T-helper 2 cell treated with Interferon-gamma antibody and Interleukin-4, amounts not matched to agents 5 μg/mL and 100 μg/mL, for 36 hours (primary cell): ENCODE measurements at regions not wholly inside any gene's neighbourhood (a gene's known extent, or its start where the extent isn't known, plus 50 kb on each side); places are given as distances from the start of the nearest gene placed in this dataset.
"Not testable (repeated sequence)": the region's sequence is repeated elsewhere in the genome, so short reads cannot be mapped to it uniquely, and the experiment has no call there.

Source experiments
- DNase-seq: peaks from one replicate; pipeline ENCODE4 v3.0.0; 2021; ENCODE audit warnings: low spot score
- H3K27ac Mint-ChIP-seq: one replicate; pipeline ENCODE4 v1.8.0; 2021; ENCODE audit warnings: mild to moderate bottlenecking, mixed read lengths
- H3K27me3 Mint-ChIP-seq: one replicate; pipeline ENCODE4 v1.8.0; 2021; ENCODE audit warnings: low read depth, mixed read lengths
- H3K36me3 Mint-ChIP-seq: one replicate; pipeline ENCODE4 v1.8.0; 2021; ENCODE audit warnings: low read depth, mixed read lengths
- H3K4me1 Mint-ChIP-seq: one replicate; pipeline ENCODE4 v1.8.0; 2021; ENCODE audit warnings: low read depth, mixed read lengths
- H3K4me3 Mint-ChIP-seq: one replicate; pipeline ENCODE4 v1.8.0; 2022; ENCODE audit warnings: mild to moderate bottlenecking, moderate library complexity, mixed read lengths
- H3K9me3 Mint-ChIP-seq: one replicate; pipeline ENCODE4 v1.8.0; 2021; ENCODE audit warnings: mixed read lengths

DNA sequence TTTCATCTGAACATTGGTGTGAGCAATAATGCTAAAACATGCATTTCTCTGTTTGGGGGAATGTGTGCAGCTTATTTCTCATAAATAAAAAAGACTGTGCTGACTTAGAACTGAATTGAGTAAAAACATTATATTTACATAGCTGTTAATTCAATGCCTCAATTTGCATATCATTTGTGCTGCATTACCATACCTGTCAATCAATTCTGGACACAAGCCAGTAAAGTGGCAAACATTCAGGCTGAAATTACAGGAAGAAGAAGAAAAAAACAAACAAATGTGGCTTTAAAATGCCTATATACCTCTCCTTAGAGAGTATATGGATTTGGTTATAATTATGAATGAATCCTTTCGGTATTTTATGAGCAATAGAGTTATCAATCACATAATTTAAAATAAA lies 380.1 kb upstream of the GBE1 start:
- DNase-seq, result no peak
- H3K27ac Mint-ChIP-seq, result no peak overlapping the region

DNA sequence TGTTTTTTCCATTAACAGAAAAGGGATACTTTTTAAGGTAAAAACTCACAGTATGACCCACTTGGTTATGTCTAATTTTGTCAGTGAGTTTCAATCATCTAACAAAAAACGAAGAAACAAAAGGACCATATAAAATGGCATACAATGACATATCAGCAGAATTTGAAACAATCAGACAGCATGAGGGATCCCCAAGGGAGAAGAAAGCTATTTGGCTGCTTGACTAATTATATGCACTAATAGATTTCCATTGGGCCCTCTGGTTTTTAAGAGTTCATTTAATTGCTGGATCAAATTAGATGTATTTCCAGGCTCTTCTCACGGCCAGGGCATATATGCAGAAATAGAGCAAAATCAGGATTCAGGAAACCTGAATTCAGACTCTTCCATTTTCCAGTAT lies 376.4 kb upstream of the GBE1 start:
- Mint-ChIP-seq H3K27me3 (no peaks in the 10 kb centered on the region), H3K9me3 (no peaks in the 10 kb centered on the region), H3K4me3 (no peak overlapping the region), H3K4me1 (no peaks in the 10 kb centered on the region), H3K27ac (no peak overlapping the region), H3K36me3 (no peaks in the 10 kb centered on the region)
- no peak for DNase-seq

More for the DNA sequence above, 380.1 kb upstream of the GBE1 start:
- H3K27me3 Mint-ChIP-seq, result no peaks in the 10 kb centered on the region
- no peaks in the 10 kb centered on the region for H3K36me3 Mint-ChIP-seq
- H3K4me1 Mint-ChIP-seq, result no peaks in the 10 kb centered on the region
- no peak overlapping the region for H3K4me3 Mint-ChIP-seq
- no peaks in the 10 kb centered on the region for H3K9me3 Mint-ChIP-seq

DNA sequence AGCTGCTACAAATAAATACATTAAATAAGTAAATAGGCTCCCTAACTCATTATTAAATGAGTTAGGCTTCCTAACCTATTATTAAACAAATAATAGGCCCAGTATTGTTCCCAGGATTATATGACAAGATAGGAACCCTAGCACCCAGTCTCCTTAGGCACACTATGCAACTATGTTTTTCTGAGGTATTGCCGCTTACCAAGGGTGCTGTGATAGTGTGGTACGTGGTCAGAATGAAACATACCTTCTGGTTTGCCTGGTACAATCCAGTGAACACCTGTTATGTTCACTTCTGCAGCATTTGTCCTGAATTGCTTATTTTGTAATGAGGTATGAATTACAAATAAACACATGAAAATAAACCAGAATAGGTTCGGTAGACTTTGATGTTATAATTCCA lies 375.6 kb upstream of the GBE1 start:
- Mint-ChIP-seq H3K27ac (no peak overlapping the region), H3K36me3 (no peaks in the 10 kb centered on the region), H3K4me1 (no peaks in the 10 kb centered on the region), H3K27me3 (no peaks in the 10 kb centered on the region), H3K9me3 (no peaks in the 10 kb centered on the region), H3K4me3 (no peak overlapping the region)
- DNase-seq, result no peak

GRCh38 chr3:82133070-82133606 lies 371.7 kb upstream of the GBE1 start:
- no peaks in the 10 kb centered on the region for H3K4me1 Mint-ChIP-seq
- H3K9me3 Mint-ChIP-seq, result no peaks in the 10 kb centered on the region
- H3K4me3 Mint-ChIP-seq, result no peak overlapping the region
- no peaks in the 10 kb centered on the region for H3K36me3 Mint-ChIP-seq
- H3K27ac Mint-ChIP-seq, result no peak overlapping the region
- no peaks in the 10 kb centered on the region for H3K27me3 Mint-ChIP-seq
- no peak for DNase-seq

DNA sequence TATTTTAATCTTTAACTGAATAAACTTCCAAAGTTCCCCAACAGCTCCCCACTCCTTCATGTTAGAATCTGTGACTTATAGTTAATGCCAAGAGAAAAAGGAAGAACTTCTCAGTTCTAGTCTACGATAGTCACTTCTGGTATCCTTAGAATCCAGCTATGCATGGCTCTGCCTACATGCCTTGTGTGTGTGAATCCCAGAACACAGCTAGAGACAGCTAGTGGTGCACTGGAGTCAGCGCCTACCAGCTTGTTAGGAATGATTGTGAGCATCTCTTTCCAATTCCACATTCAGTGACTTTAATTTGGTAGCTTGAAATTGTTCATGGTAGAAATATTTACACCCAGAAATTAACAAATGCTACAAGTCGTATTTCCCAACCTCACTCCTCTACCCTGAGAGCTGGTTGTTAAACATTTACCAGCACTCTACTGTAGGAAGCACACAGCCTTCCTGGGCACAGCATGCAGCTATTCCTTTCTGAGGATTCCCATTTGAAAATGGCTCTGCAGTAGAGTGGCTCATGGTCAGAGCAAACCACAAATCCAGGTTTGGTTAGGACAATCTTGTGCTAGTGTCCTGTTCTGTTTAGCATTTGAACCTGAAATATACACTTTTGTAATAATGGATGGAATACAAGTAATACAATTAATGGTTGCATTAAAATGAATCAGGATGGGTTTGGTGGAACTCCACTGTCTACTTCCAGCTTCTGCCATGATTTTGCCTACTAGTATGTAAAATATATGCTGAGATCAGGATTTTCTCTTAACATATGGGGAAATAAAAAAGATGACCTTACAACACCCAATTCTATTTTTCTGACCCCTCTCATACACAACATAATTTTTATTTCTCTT lies 371.0 kb upstream of the GBE1 start:
- no peak for DNase-seq
- H3K27me3 Mint-ChIP-seq, result no peaks in the 10 kb centered on the region
- H3K4me1 Mint-ChIP-seq, result no peaks in the 10 kb centered on the region
- no peaks in the 10 kb centered on the region for H3K9me3 Mint-ChIP-seq
- no peak overlapping the region for H3K4me3 Mint-ChIP-seq
- no peaks in the 10 kb centered on the region for H3K36me3 Mint-ChIP-seq
- H3K27ac Mint-ChIP-seq, result no peak overlapping the region

DNA sequence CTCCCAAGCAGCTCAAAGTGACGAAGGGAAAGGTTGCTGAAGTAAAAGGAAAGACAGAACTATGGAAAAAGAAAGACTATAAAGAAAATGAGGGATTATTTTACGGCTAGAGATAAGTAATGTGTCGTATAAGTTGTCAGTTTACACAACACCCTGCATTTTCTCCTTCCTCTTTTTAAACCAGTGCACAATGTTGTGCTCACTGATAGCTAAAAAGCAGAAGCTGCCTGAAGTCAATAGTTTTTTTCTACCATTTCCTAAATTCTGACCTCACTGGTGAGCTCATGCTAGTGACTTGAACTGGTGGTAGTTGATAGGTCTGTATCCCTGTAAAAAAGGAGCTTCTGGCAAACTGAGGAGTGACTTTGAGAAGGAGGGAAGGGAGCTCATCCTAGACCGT lies 368.6 kb upstream of the GBE1 start:
- H3K4me3 Mint-ChIP-seq, result no peak overlapping the region
- H3K4me1 Mint-ChIP-seq, result no peaks in the 10 kb centered on the region
- H3K36me3 Mint-ChIP-seq, result no peaks in the 10 kb centered on the region
- no peaks in the 10 kb centered on the region for H3K27me3 Mint-ChIP-seq
- no peak for DNase-seq
- H3K9me3 Mint-ChIP-seq, result no peaks in the 10 kb centered on the region
- no peak overlapping the region for H3K27ac Mint-ChIP-seq

DNA sequence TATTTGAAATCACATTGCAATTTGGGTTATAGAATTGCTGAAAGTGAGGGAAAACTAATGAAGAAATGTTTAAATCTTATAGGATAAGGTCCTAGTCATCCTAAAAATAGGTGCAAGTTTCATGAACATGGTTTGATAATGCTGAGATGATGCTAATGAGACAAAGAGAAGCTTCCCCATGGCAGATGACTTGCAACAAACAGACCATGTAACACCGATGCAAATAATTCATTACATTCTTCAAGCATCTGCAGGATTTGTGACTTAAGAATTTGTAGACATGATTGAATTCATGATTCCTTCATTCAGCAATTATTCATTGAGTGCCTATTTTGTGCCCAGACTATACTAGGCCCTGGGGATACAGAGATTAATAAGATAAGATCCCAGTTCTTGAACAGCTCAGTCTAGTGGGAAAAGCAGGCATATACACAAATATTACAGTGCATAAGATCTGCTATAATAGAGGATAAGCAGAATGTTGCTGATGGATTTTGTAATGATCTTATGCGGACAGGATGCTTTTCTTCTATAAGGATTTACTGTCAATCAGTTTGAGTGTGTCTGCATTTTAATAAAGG lies 367.9 kb upstream of the GBE1 start:
- Mint-ChIP-seq H3K27ac (no peak overlapping the region), H3K4me1 (no peaks in the 10 kb centered on the region), H3K9me3 (no peaks in the 10 kb centered on the region), H3K36me3 (no peaks in the 10 kb centered on the region), H3K4me3 (no peak overlapping the region), H3K27me3 (no peaks in the 10 kb centered on the region)
- DNase-seq, result no peak

GRCh38 chr3:82128271-82128670 lies 366.8 kb upstream of the GBE1 start:
- H3K27me3 Mint-ChIP-seq, result no peaks in the 10 kb centered on the region
- no peaks in the 10 kb centered on the region for H3K36me3 Mint-ChIP-seq
- no peak for DNase-seq
- H3K4me1 Mint-ChIP-seq, result no peaks in the 10 kb centered on the region
- H3K4me3 Mint-ChIP-seq, result no peak overlapping the region
- H3K9me3 Mint-ChIP-seq, result no peaks in the 10 kb centered on the region
- H3K27ac Mint-ChIP-seq, result no peak overlapping the region

GRCh38 chr3:82122554-82123345 lies 361.3 kb upstream of the GBE1 start:
- H3K4me1 Mint-ChIP-seq, result no peaks in the 10 kb centered on the region

GRCh38 chr3:82114589-82114988 lies 353.1 kb upstream of the GBE1 start:
- Mint-ChIP-seq H3K27ac (no peak overlapping the region), H3K9me3 (peaks cover 28% of the 10 kb centered on the region), H3K36me3 (no peaks in the 10 kb centered on the region), H3K4me1 (no peaks in the 10 kb centered on the region), H3K4me3 (no peak overlapping the region), H3K27me3 (no peaks in the 10 kb centered on the region)
- no peak for DNase-seq

More at GRCh38 chr3:82122554-82123345, 361.3 kb upstream of the GBE1 start:
- DNase-seq, result no peak
- Mint-ChIP-seq H3K4me3 (no peak overlapping the region), H3K9me3 (no peaks in the 10 kb centered on the region), H3K27ac (no peak overlapping the region), H3K27me3 (no peaks in the 10 kb centered on the region), H3K36me3 (no peaks in the 10 kb centered on the region)

GRCh38 chr3:82110721-82111120 lies 349.3 kb upstream of the GBE1 start:
- not testable (repeated sequence) for H3K4me3 Mint-ChIP-seq, H3K27ac Mint-ChIP-seq, DNase-seq, H3K4me1 Mint-ChIP-seq, H3K36me3 Mint-ChIP-seq, H3K27me3 Mint-ChIP-seq
- H3K9me3 Mint-ChIP-seq, result peaks cover 28% of the 10 kb centered on the region

- no peaks in the 10 kb centered on the region for H3K4me1 Mint-ChIP-seq
- no peaks in the 10 kb centered on the region for H3K27me3 Mint-ChIP-seq
- no peaks in the 10 kb centered on the region for H3K9me3 Mint-ChIP-seq
- no peaks in the 10 kb centered on the region for H3K36me3 Mint-ChIP-seq
- no peak overlapping the region for H3K4me3 Mint-ChIP-seq
- DNase-seq, result no peak
- no peak overlapping the region for H3K27ac Mint-ChIP-seq
Observed at GRCh38 chr3:82103241-82103640, 341.8 kb upstream of the GBE1 start.

DNA sequence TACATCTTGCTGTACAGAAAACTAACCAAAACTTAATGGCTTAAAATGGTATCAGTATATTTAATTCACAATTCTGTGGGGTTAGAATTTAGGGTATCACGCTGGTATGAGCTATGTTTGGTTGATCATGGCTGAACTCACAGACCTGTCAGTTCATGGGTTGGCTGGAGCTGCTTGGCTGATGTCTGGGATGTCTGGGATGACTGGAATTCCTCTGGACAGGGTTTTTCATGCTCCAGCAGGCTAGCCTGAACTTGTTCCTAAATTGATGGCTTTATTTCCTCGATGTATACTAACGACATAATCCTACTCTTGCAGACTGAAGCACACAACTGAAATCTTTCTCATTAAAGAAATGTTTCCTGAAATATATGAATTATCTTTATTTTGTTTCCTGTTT lies 338.9 kb upstream of the GBE1 start:
- Mint-ChIP-seq H3K9me3 (no peaks in the 10 kb centered on the region), H3K4me3 (no peak overlapping the region), H3K27me3 (no peaks in the 10 kb centered on the region), H3K27ac (no peak overlapping the region), H3K4me1 (no peaks in the 10 kb centered on the region), H3K36me3 (no peaks in the 10 kb centered on the region)
- DNase-seq, result no peak

DNA sequence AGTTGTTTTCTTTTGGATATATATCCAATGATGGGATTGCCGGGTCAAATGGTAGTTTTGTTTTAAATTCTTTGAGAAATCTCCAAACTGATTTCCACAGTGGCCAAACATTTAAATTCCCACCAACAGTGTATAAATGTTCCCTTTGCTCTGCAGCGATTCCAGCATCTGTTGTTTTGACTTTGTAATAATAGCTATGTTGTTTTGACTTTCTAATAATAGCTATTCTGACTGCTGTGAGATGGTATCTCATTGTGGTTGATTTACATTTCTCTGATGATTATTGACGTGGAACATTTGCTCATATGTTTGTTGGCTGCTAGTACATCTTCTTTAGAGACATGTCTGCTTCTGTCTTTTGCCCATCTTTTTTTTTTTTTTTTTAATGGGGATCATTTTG lies 332.2 kb upstream of the GBE1 start:
- H3K4me1 Mint-ChIP-seq, result no peaks in the 10 kb centered on the region
- H3K4me3 Mint-ChIP-seq, result no peak overlapping the region
- DNase-seq, result no peak
- peaks cover 4% of the 10 kb centered on the region for H3K9me3 Mint-ChIP-seq
- no peaks in the 10 kb centered on the region for H3K27me3 Mint-ChIP-seq
- no peak overlapping the region for H3K27ac Mint-ChIP-seq
- H3K36me3 Mint-ChIP-seq, result no peaks in the 10 kb centered on the region
